Activated gamma-delta T cell treated with Interleukin-2 at 50 U/mL for 16 hours (primary cell): ENCODE measurements at regions not wholly inside any gene's neighbourhood (a gene's known extent, or its start where the extent isn't known, plus 50 kb on each side); places are given as distances from the start of the nearest gene placed in this dataset.
A peak's percentile ranks its signal among the peaks of the same experiment; 100 is the strongest.
"Not testable (repeated sequence)": the region's sequence is repeated elsewhere in the genome, so short reads cannot be mapped to it uniquely, and the experiment has no call there.

Experiments used
- DNase-seq: peaks from one replicate; pipeline ENCODE4 v3.0.0-alpha.2; 2020

- no peak for DNase-seq
Measured at GRCh38 chr2:12881952-12882351, 165.2 kb downstream of the TRIB2 start.

- DNase-seq: no peak
Measured at GRCh38 chr2:12882393-12882792, 165.7 kb downstream of the TRIB2 start.

- no peak for DNase-seq
Measured at GRCh38 chr2:12883906-12884305, 167.2 kb downstream of the TRIB2 start.

- no peak for DNase-seq
Measured at GRCh38 chr2:12884713-12885282, 168.1 kb downstream of the TRIB2 start.

GRCh38 chr2:12890066-12890465, 173.3 kb downstream of the TRIB2 start:
- no peak for DNase-seq

- DNase-seq: no peak
Measured at GRCh38 chr2:12890481-12890991, 173.8 kb downstream of the TRIB2 start.

- no peak for DNase-seq
Measured at GRCh38 chr2:12895017-12895416, 178.3 kb downstream of the TRIB2 start.

GRCh38 chr2:12896318-12896982, 179.7 kb downstream of the TRIB2 start:
- DNase-seq: no peak

GRCh38 chr2:12897181-12897580, 180.4 kb downstream of the TRIB2 start:
- DNase-seq: peak; percentile 5

- DNase-seq: no peak
Measured at GRCh38 chr2:12903272-12903671, 186.5 kb downstream of the TRIB2 start.

- no peak for DNase-seq
Measured at GRCh38 chr2:12910431-12910830, 193.7 kb downstream of the TRIB2 start.

GRCh38 chr2:12915787-12916186, 199.1 kb downstream of the TRIB2 start:
- no peak for DNase-seq

- DNase-seq: no peak
Measured at GRCh38 chr2:12918138-12918834, 201.6 kb downstream of the TRIB2 start.

- no peak for DNase-seq
Measured at GRCh38 chr2:12918835-12919445, 202.2 kb downstream of the TRIB2 start.

- no peak for DNase-seq
Measured at GRCh38 chr2:12921321-12921720, 204.6 kb downstream of the TRIB2 start.

- DNase-seq: no peak
Measured at GRCh38 chr2:12923907-12924610, 207.3 kb downstream of the TRIB2 start.

- not testable (repeated sequence) for DNase-seq
Measured at GRCh38 chr2:12926641-12927040, 209.9 kb downstream of the TRIB2 start.

GRCh38 chr2:12928197-12928774, 211.6 kb downstream of the TRIB2 start:
- no peak for DNase-seq

- no peak for DNase-seq
Measured at GRCh38 chr2:12928775-12929401, 212.2 kb downstream of the TRIB2 start.

- DNase-seq: no peak
Measured at GRCh38 chr2:12929758-12930157, 213.0 kb downstream of the TRIB2 start.

GRCh38 chr2:12930391-12930790, 213.7 kb downstream of the TRIB2 start:
- DNase-seq: no peak

GRCh38 chr2:12931186-12931844, 214.6 kb downstream of the TRIB2 start:
- DNase-seq: no peak
